ENCODE measurements at regions not wholly inside any gene's neighbourhood (a gene's known extent, or its start where the extent isn't known, plus 50 kb on each side); places are given as distances from the start of the nearest gene placed in this dataset.

DNA sequence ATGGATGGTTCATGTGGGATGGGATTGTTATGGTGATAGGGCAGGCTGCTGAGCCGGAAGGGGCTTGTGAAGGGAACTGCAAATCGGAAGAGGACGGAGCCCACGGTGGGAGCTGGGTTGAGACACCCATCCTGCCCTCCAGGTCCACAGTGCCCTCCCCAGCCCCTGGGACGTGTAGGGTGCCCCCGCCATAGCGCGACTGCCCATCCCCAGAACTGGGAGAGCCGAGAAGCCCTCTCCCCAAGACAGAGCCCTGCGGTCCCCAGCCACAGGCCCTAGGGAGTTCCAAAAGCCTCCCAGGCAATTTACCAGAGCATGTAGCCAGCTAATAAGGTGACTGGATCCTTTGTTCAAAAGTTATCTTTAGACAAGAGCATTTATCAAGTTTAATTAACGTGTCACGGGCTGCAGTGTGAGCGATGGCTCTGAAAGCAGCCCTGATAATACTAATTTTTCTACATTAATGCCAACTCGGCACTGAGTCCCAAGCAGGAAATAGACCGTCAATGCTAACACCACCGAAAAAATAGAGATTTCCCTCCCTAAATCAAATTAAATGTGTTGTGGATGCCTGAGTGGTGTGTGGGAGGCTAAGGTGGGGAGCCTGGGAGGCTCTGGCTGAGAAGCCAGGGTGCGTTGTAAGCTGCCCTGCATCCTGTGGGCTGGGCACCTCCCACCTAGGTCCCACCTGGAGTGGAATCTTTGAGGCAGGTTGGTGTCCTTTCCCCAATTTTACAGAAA, 76.8 kb upstream of the RTL6 start:
- TF ChIP-seq, protein P1, sequence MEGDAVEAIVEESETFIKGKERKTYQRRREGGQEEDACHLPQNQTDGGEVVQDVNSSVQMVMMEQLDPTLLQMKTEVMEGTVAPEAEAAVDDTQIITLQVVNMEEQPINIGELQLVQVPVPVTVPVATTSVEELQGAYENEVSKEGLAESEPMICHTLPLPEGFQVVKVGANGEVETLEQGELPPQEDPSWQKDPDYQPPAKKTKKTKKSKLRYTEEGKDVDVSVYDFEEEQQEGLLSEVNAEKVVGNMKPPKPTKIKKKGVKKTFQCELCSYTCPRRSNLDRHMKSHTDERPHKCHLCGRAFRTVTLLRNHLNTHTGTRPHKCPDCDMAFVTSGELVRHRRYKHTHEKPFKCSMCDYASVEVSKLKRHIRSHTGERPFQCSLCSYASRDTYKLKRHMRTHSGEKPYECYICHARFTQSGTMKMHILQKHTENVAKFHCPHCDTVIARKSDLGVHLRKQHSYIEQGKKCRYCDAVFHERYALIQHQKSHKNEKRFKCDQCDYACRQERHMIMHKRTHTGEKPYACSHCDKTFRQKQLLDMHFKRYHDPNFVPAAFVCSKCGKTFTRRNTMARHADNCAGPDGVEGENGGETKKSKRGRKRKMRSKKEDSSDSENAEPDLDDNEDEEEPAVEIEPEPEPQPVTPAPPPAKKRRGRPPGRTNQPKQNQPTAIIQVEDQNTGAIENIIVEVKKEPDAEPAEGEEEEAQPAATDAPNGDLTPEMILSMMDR (conservative IDR thresholded peaks at IDR 0.05; ENCODE audit: low read depth, low read length) = no peak
- no peak for TF ChIP-seq EZH2 (IDR thresholded peaks at IDR 0.05; ENCODE audit: borderline replicate concordance, low read depth, low read length, poor library complexity, severe bottlenecking)

All from A673 (cell line).